GM21381 (cell line): ENCODE measurements at regions not wholly inside any gene's neighbourhood (a gene's known extent, or its start where the extent isn't known, plus 50 kb on each side); places are given as distances from the start of the nearest gene placed in this dataset.
"Not testable (repeated sequence)": the region's sequence is repeated elsewhere in the genome, so short reads cannot be mapped to it uniquely, and the experiment has no call there.

Experiments
- ATAC-seq: cut with Tn5 transposase; IDR thresholded peaks from one replicate; pipeline ENCODE4 v1.9.1; 2021; ENCODE audit warnings: mild to moderate bottlenecking, moderate library complexity; ENCODE audit not compliant: unreplicated experiment

- ATAC-seq, result no peak
Measured at GRCh38 chr2:9707611-9708160, 76.9 kb upstream of the YWHAQ start.

GRCh38 chr2:9708683-9709538, 78.1 kb upstream of the YWHAQ start:
- no peak for ATAC-seq

- no peak for ATAC-seq
Measured at GRCh38 chr2:9709539-9710285, 78.9 kb upstream of the YWHAQ start.

- ATAC-seq, result no peak
Measured at GRCh38 chr2:9710311-9710710, 79.5 kb upstream of the YWHAQ start.

- ATAC-seq, result no peak
Measured at GRCh38 chr2:9712263-9712662, 81.5 kb upstream of the YWHAQ start.

- no peak for ATAC-seq
Measured at GRCh38 chr2:9714630-9715214, 83.9 kb upstream of the YWHAQ start.

GRCh38 chr2:9715238-9715637, 84.4 kb upstream of the YWHAQ start:
- no peak for ATAC-seq

GRCh38 chr2:9717886-9718451, 87.2 kb upstream of the YWHAQ start:
- ATAC-seq, result no peak

GRCh38 chr2:9720352-9721093, 89.7 kb upstream of the YWHAQ start:
- ATAC-seq, result no peak

GRCh38 chr2:9721344-9721743, 90.5 kb upstream of the YWHAQ start:
- ATAC-seq, result no peak

GRCh38 chr2:9722451-9722850, 91.7 kb upstream of the YWHAQ start:
- no peak for ATAC-seq

- no peak for ATAC-seq
Measured at GRCh38 chr2:9724565-9724964, 93.8 kb upstream of the YWHAQ start.

GRCh38 chr2:9725106-9725505, 94.3 kb upstream of the YWHAQ start:
- ATAC-seq, result no peak

GRCh38 chr2:9726016-9726415, 95.2 kb upstream of the YWHAQ start:
- not testable (repeated sequence) for ATAC-seq

GRCh38 chr2:9730523-9730922, 99.7 kb upstream of the YWHAQ start:
- ATAC-seq, result not testable (repeated sequence)

- ATAC-seq, result no peak
Measured at GRCh38 chr2:9732824-9733223, 102.0 kb upstream of the YWHAQ start.

GRCh38 chr2:9734308-9734707, 103.5 kb upstream of the YWHAQ start:
- ATAC-seq, result no peak

GRCh38 chr2:9735335-9735734, 104.5 kb upstream of the YWHAQ start:
- ATAC-seq, result no peak

GRCh38 chr2:9736021-9736420, 105.2 kb upstream of the YWHAQ start:
- no peak for ATAC-seq

- ATAC-seq, result no peak
Measured at GRCh38 chr2:9737053-9737875, 106.0 kb upstream of the TAF1B start.
